Fibroblast of peridontal ligament (primary cell): ENCODE measurements at regions not wholly inside any gene's neighbourhood (a gene's known extent, or its start where the extent isn't known, plus 50 kb on each side); places are given as distances from the start of the nearest gene placed in this dataset.

Experiments
- DNase-seq: peaks from one replicate; pipeline ENCODE4 v3.0.0-alpha.2; 2010; ENCODE audit errors: extremely low read depth

- peak; percentile 23 for DNase-seq
Observed at GRCh38 chr4:101593666-101594065, 196.9 kb upstream of the BANK1 start.

- DNase-seq = peak; percentile 65
Observed at GRCh38 chr4:101584306-101584705, 206.2 kb upstream of the BANK1 start.

GRCh38 chr4:101563126-101563525 lies 215.8 kb upstream of the PPP3CA start:
- DNase-seq = no peak

GRCh38 chr4:101556842-101557241 lies 209.5 kb upstream of the PPP3CA start:
- DNase-seq = no peak

- DNase-seq = no peak
Observed at GRCh38 chr4:101555341-101555880, 208.1 kb upstream of the PPP3CA start.

GRCh38 chr4:101540336-101540735 lies 193.0 kb upstream of the PPP3CA start:
- DNase-seq = no peak

- no peak for DNase-seq
Observed at GRCh38 chr4:101528526-101528925, 181.2 kb upstream of the PPP3CA start.

- DNase-seq = no peak
Observed at GRCh38 chr4:101527188-101527587, 179.9 kb upstream of the PPP3CA start.

GRCh38 chr4:101515566-101515965 lies 168.2 kb upstream of the PPP3CA start:
- DNase-seq = no peak

GRCh38 chr4:101515099-101515498 lies 167.8 kb upstream of the PPP3CA start:
- no peak for DNase-seq

- DNase-seq = no peak
Observed at GRCh38 chr4:101512416-101512815, 165.1 kb upstream of the PPP3CA start.

GRCh38 chr4:101501421-101501820 lies 154.1 kb upstream of the PPP3CA start:
- no peak for DNase-seq

- DNase-seq = peak; percentile 2
Observed at GRCh38 chr4:101500742-101501141, 153.4 kb upstream of the PPP3CA start.

- no peak for DNase-seq
Observed at GRCh38 chr4:101475246-101475645, 127.9 kb upstream of the PPP3CA start.

- peak; percentile 41 for DNase-seq
Observed at GRCh38 chr4:101471201-101471600, 123.9 kb upstream of the PPP3CA start.

GRCh38 chr4:101464596-101464995 lies 117.3 kb upstream of the PPP3CA start:
- no peak for DNase-seq

- peak; percentile 67 for DNase-seq
Observed at GRCh38 chr4:101458914-101459313, 111.6 kb upstream of the PPP3CA start.

GRCh38 chr4:101458473-101458872 lies 111.1 kb upstream of the PPP3CA start:
- no peak for DNase-seq

- DNase-seq = peak; percentile 38
Observed at GRCh38 chr4:101451086-101451485, 103.8 kb upstream of the PPP3CA start.

GRCh38 chr4:101441446-101441845 lies 94.1 kb upstream of the PPP3CA start:
- no peak for DNase-seq

- DNase-seq = peak; percentile 91
Observed at GRCh38 chr4:101439926-101440325, 92.6 kb upstream of the PPP3CA start.

- DNase-seq = peak; percentile 18
Observed at GRCh38 chr4:101421386-101421785, 74.1 kb upstream of the PPP3CA start.

GRCh38 chr4:101420661-101421060 lies 73.3 kb upstream of the PPP3CA start:
- peak; percentile 42 for DNase-seq
